ENCODE measurements at regions not wholly inside any gene's neighbourhood (a gene's known extent, or its start where the extent isn't known, plus 50 kb on each side); places are given as distances from the start of the nearest gene placed in this dataset.

DNA sequence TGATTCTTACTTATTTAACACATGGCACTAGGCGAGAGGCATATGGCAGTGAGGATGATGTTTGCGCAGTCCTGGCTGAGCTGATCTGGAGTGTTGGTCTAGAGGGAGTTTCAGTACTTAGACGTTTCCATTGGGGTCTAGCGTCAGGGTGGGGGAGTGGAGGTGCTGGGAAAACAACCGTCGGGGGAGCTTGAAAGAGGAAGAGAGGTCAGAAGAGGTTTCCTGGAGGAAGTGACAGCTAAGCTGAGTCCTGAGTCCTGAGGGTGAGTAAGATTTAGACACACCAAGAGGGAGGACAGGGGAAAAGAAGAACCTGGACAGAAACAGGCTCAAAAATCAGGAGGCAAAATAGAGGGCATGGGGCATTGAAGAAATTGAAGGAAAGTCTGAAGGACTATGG, 81.4 kb downstream of the ALOX5AP start:
- no peaks in the 10 kb centered on the region for H3K36me3 ChIP-seq (ENCODE audit: control insufficient read depth, insufficient read depth, low read length, severe bottlenecking)
- DNase-seq (ENCODE audit: low read depth), result no peak

DNA sequence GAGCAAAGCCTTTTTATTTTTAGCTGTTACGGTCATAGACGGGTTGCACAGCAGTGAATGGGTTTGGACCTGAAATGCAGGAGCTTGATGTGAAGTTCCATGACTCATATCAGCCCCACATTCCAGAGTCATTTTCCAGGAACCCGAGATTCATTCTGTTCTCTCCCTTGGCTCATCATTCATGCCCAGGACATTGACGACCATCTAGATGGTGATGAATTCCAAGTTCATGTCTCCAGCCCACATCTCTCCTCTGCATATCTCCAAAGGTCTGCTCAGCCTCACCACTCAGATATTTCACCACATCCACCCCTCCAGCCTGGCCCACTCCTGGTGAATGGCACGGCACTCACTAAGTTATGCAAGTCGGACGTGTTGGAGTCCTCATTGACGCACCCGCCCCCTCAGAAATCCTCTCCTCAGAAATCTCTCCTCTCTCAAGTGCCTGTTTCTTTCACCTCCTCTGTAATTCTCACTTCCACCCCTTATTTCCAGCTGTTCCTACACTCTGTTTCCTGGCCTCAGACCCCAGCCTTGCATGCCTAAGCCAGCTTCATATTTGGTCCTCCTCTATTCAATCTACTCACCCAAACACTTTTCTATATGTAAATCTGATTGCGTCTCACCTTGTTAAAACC, 83.1 kb downstream of the ALOX5AP start:
- Histone ChIP-seq H3K27me3 (replicated peaks; ENCODE audit: control insufficient read depth, insufficient read depth, low read length) (no peaks in the 10 kb centered on the region), H3K9ac (ENCODE audit: low read length) (peak overlapping the region; percentile 7), H3K4me1 (ENCODE audit: control insufficient read depth, insufficient read depth, low read length) (peaks cover 24% of the 10 kb centered on the region), H3K36me3 (ENCODE audit: control insufficient read depth, insufficient read depth, low read length, severe bottlenecking) (no peaks in the 10 kb centered on the region), H3K4me3 (ENCODE audit: low read length) (no peak overlapping the region), H3K9me3 (ENCODE audit: control insufficient read depth, low read length) (no peaks in the 10 kb centered on the region)
- DNase-seq (ENCODE audit: low read depth), result no peak

More for the DNA sequence above, 81.4 kb downstream of the ALOX5AP start:
- Histone ChIP-seq H3K9ac (ENCODE audit: low read length) (no peak overlapping the region), H3K27me3 (replicated peaks; ENCODE audit: control insufficient read depth, insufficient read depth, low read length) (no peaks in the 10 kb centered on the region), H3K4me1 (ENCODE audit: control insufficient read depth, insufficient read depth, low read length) (peaks cover 20% of the 10 kb centered on the region), H3K4me3 (ENCODE audit: low read length) (no peak overlapping the region), H3K9me3 (ENCODE audit: control insufficient read depth, low read length) (no peaks in the 10 kb centered on the region)

DNA sequence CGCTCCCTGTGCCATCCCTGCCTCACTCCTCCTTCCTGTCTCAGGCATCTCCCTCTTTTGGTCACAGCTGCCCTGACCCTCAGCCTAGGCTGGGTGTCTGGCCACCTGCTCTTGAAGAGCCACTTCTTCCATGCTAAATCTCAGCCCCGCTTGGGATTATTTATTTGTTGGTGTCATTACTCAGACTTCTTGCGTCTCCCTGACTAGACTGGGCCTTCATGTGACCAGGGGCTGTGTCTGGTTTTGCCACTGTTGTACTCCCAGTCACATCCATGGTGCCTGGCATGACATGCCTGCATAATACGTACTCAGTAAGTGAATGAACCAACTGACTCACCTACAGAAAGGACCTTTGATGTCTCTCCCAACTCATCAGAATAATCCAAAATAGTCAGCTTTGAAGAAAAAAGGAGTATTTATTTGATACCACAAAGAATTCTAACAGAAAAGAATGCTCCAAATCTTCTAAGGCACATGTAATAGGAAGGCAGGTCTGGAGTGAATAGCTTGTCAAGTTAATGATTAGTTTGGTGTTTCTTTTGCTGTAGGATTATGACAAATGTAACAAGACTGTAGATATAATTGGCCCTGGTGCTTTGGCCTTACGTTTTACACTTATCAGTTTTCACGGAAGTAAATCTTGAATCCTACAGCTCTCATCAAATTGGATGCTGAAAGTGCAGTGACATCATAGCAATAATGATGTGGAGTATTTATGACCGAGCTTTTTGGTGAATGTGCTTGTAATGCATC, 84.0 kb downstream of the ALOX5AP start:
- no peaks in the 10 kb centered on the region for H3K27me3 ChIP-seq (replicated peaks; ENCODE audit: control insufficient read depth, insufficient read depth, low read length)
- peak overlapping the region; percentile 7 for H3K9ac ChIP-seq (ENCODE audit: low read length)
- H3K9me3 ChIP-seq (ENCODE audit: control insufficient read depth, low read length), result no peaks in the 10 kb centered on the region
- DNase-seq (ENCODE audit: low read depth), result no peak
- no peaks in the 10 kb centered on the region for H3K36me3 ChIP-seq (ENCODE audit: control insufficient read depth, insufficient read depth, low read length, severe bottlenecking)
- H3K4me3 ChIP-seq (ENCODE audit: low read length), result no peak overlapping the region
- peaks cover 24% of the 10 kb centered on the region for H3K4me1 ChIP-seq (ENCODE audit: control insufficient read depth, insufficient read depth, low read length)

DNA sequence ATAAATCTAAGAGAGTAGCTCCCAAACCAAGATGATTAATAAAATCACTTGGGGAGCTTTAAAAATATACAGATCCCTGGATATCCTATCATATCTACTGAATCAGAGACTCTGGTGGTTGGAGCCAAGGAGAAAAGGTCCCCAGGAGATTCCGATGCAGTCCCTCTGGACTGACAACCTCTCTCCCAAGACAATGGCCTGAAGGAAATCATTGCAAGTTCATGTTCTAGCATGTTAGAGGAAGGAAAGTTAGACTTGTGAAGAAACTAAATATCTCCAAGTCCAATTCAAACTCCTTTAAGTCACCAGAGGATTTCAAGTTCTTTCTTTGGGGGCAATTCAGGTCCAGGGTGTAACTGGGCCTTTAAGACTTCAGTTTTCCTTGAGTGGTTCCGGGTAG, 84.7 kb upstream of the MEDAG start:
- Histone ChIP-seq H3K4me1 (ENCODE audit: control insufficient read depth, insufficient read depth, low read length) (peaks cover 24% of the 10 kb centered on the region), H3K27me3 (replicated peaks; ENCODE audit: control insufficient read depth, insufficient read depth, low read length) (no peaks in the 10 kb centered on the region), H3K4me3 (ENCODE audit: low read length) (no peak overlapping the region), H3K9ac (ENCODE audit: low read length) (no peak overlapping the region), H3K36me3 (ENCODE audit: control insufficient read depth, insufficient read depth, low read length, severe bottlenecking) (no peaks in the 10 kb centered on the region), H3K9me3 (ENCODE audit: control insufficient read depth, low read length) (no peaks in the 10 kb centered on the region)
- no peak for DNase-seq (ENCODE audit: low read depth)

DNA sequence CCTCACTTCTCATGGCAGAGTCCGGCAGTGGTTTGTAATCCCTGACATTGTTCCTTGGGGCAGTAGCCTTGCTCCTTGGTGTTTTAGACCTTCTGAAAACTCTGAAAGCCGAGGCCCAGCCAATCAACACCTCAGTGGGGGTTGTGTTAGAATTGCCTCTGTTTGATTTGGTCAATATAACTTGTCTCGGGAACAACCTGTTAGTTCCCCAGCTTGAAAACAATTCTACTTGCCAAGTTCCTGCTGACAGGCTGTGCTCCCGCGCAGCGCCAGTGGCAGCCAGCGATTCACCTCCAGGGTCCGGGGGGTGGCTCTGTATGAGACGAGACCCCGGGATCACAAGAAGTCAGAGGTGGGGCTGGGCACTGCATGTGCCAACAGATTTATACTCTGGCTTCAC, 81.4 kb upstream of the MEDAG start:
- Histone ChIP-seq H3K4me3 (ENCODE audit: low read length) (no peak overlapping the region), H3K9me3 (ENCODE audit: control insufficient read depth, low read length) (no peaks in the 10 kb centered on the region), H3K36me3 (ENCODE audit: control insufficient read depth, insufficient read depth, low read length, severe bottlenecking) (no peaks in the 10 kb centered on the region), H3K4me1 (ENCODE audit: control insufficient read depth, insufficient read depth, low read length) (peaks cover 10% of the 10 kb centered on the region), H3K9ac (ENCODE audit: low read length) (no peak overlapping the region), H3K27me3 (replicated peaks; ENCODE audit: control insufficient read depth, insufficient read depth, low read length) (no peaks in the 10 kb centered on the region)
- no peak for DNase-seq (ENCODE audit: low read depth)

DNA sequence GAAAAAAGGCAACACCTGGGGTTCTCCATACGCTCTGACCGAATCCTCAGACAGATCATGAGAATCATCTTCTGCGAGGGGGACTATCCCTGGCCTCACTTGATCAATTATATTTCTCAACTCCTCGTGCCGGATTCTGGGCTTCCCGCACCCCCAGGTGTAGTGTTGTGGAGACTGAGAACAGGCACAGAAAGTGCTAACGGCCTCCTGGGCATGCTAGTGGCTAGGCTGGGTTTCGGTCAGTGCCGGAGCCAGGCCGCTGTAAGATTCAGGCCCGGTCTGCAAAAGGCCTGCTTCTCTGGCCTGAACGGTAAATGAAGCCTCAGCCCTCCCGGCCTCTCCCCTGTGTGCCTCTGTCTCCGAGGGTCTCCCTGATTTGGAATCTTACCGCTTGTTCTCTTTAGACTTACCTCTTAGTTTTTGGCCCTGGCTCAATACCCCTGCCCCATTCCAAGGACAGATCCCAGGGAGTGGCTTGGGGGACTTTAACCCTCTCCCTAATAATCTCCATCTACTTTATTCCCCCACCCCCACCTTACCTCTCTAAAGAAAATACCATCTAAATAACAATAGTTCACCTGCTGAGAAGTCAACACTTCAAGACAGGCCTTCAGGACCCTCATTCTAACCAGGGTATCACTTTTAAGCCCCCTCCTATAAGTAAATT, 79.0 kb upstream of the MEDAG start:
- H3K4me1 ChIP-seq (ENCODE audit: control insufficient read depth, insufficient read depth, low read length), result peaks cover 11% of the 10 kb centered on the region
- no peak for DNase-seq (ENCODE audit: low read depth)
- H3K9me3 ChIP-seq (ENCODE audit: control insufficient read depth, low read length), result no peaks in the 10 kb centered on the region
- H3K9ac ChIP-seq (ENCODE audit: low read length), result no peak overlapping the region
- H3K27me3 ChIP-seq (replicated peaks; ENCODE audit: control insufficient read depth, insufficient read depth, low read length), result no peaks in the 10 kb centered on the region
- H3K36me3 ChIP-seq (ENCODE audit: control insufficient read depth, insufficient read depth, low read length, severe bottlenecking), result no peaks in the 10 kb centered on the region
- H3K4me3 ChIP-seq (ENCODE audit: low read length), result no peak overlapping the region

DNA sequence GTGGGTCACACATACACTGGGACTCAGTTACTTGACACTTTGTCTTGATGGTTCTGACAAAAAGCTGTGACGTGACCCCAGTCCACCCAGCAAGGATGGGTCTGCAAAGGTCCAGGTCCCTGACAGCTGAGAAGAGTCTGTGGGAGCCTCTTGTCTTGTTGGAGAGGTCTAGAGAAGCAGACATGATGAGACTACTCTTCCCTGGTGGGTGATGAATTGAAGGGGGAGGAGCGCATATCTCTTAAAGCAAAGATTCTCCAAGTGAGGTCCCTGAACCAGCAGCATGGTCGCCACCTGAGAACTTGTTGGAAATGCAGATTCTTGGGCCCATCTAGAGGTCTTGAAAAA, 78.5 kb upstream of the MEDAG start:
- no peak for DNase-seq (ENCODE audit: low read depth)
- no peak overlapping the region for H3K9ac ChIP-seq (ENCODE audit: low read length)
- H3K9me3 ChIP-seq (ENCODE audit: control insufficient read depth, low read length), result no peaks in the 10 kb centered on the region
- no peaks in the 10 kb centered on the region for H3K27me3 ChIP-seq (replicated peaks; ENCODE audit: control insufficient read depth, insufficient read depth, low read length)
- H3K4me3 ChIP-seq (ENCODE audit: low read length), result no peak overlapping the region
- no peaks in the 10 kb centered on the region for H3K36me3 ChIP-seq (ENCODE audit: control insufficient read depth, insufficient read depth, low read length, severe bottlenecking)
- H3K4me1 ChIP-seq (ENCODE audit: control insufficient read depth, insufficient read depth, low read length), result peaks cover 11% of the 10 kb centered on the region

DNA sequence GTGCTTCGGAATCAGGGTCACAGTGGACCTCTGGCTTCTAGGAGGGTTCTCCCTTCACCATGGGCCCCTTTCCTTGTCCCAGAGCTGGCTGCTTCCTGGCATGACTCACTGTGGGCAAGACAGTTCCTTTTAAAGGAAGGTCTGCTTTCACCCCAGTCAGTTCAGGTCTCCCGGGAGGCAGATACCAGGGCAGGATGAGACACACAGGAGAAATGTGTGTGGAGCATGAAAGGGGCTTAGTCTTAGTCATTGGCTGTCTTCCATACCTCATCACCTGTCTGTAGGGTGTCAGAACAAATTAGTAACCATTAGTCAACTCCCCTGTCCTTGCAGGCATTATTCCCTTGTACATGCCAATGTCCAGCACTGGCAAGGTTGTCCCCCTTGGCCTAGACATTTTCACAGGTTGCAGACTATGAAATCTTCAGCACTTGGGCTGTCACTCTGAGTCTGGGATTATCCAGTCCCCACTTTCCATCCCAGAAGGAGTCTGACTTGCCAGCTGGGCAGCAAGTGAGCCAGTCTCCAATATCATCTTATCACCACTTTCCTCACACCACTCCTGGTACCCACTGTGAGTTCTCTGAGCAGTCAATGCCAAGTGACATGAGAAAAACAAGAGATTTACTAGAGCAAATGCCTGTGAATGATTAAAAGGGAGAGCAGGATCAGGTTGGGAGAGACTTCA, 76.8 kb upstream of the MEDAG start:
- Histone ChIP-seq H3K9ac (ENCODE audit: low read length) (no peak overlapping the region), H3K9me3 (ENCODE audit: control insufficient read depth, low read length) (no peaks in the 10 kb centered on the region), H3K36me3 (ENCODE audit: control insufficient read depth, insufficient read depth, low read length, severe bottlenecking) (no peaks in the 10 kb centered on the region), H3K27me3 (replicated peaks; ENCODE audit: control insufficient read depth, insufficient read depth, low read length) (no peaks in the 10 kb centered on the region), H3K4me3 (ENCODE audit: low read length) (no peak overlapping the region), H3K4me1 (ENCODE audit: control insufficient read depth, insufficient read depth, low read length) (peaks cover 7% of the 10 kb centered on the region)
- DNase-seq (ENCODE audit: low read depth), result peak; percentile 36

DNA sequence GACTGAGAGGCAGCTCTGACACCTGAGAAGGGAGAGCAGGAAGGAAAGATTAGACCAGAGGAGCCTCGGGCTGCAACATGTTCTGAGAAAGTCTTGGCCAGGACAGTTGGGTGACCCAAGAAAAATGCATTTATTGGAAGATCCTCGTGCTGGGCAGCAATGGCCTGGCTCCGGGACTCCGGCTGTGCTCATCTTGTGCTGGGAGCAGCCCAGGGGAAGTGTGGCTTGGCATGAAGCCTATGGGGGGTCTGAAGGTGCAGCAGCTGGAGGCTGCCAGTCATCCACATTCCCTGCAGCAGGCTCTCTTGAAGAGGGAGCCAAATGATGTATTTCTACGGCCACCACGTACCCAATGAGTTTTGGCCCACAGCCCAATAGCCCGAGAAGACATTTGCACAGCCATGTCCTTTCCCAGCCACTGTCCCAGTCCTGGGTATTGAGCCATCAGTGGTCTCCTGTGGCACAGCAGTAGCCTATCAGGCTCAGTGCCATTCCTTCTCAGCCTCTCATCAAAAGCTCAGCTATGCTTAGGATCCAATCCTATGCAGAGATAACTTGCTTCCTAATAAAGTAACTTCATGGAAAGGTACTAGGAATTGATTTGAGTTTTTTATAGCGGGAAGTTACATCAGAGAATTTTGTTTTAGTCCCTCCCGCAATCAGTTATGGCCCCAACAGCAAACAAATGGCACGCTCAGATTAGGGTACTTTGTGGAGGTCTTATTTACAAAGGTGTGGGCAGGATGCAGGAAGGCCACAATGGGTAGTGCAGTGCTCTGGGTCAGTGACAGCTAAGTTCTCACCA, 76.0 kb upstream of the MEDAG start:
- H3K36me3 ChIP-seq (ENCODE audit: control insufficient read depth, insufficient read depth, low read length, severe bottlenecking), result no peaks in the 10 kb centered on the region
- no peak overlapping the region for H3K4me3 ChIP-seq (ENCODE audit: low read length)
- H3K9ac ChIP-seq (ENCODE audit: low read length), result no peak overlapping the region
- no peaks in the 10 kb centered on the region for H3K9me3 ChIP-seq (ENCODE audit: control insufficient read depth, low read length)
- H3K4me1 ChIP-seq (ENCODE audit: control insufficient read depth, insufficient read depth, low read length), result peaks cover 7% of the 10 kb centered on the region
- DNase-seq (ENCODE audit: low read depth), result no peak
- no peaks in the 10 kb centered on the region for H3K27me3 ChIP-seq (replicated peaks; ENCODE audit: control insufficient read depth, insufficient read depth, low read length)

DNA sequence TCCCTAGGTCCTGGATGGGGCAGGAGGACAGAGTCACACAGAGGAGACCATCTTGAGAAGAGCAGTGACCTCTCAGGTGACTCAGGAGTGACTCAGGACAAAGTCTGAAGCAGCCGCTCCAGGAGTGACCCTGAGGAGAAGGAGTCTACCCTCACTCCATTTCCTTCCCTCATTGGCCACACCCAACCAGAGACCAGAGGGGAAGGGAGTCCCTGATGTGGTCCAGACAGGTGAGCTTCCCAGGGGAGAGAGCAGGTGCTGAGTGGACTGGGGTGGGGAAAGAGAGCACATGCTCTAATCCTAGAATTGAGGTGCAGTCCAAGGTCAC, 75.5 kb upstream of the MEDAG start:
- H3K4me1 ChIP-seq (ENCODE audit: control insufficient read depth, insufficient read depth, low read length), result peaks cover 7% of the 10 kb centered on the region
- no peak for DNase-seq (ENCODE audit: low read depth)
- no peak overlapping the region for H3K4me3 ChIP-seq (ENCODE audit: low read length)
- H3K9ac ChIP-seq (ENCODE audit: low read length), result no peak overlapping the region
- no peaks in the 10 kb centered on the region for H3K27me3 ChIP-seq (replicated peaks; ENCODE audit: control insufficient read depth, insufficient read depth, low read length)
- H3K9me3 ChIP-seq (ENCODE audit: control insufficient read depth, low read length), result no peaks in the 10 kb centered on the region
- no peaks in the 10 kb centered on the region for H3K36me3 ChIP-seq (ENCODE audit: control insufficient read depth, insufficient read depth, low read length, severe bottlenecking)

DNA sequence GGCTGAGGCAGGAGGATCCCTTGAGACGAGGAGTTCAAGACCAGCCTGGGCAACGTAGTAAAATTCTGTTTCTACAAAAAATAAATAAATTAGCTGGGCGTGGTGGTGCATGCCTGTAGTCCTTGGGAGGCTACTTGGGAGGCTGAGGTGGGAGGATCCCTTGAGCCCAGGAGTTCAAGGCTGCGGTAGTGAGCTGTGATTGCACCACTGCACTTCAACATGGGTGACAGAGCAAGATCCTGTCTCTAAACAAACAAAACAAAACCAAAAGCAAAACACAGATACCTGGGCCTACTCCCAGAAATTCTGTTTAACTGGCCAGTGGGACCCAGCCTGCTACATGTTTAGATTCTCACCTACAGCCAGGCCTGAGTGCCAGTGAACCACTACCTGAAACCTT, 74.6 kb upstream of the MEDAG start:
- Histone ChIP-seq H3K4me1 (ENCODE audit: control insufficient read depth, insufficient read depth, low read length) (peaks cover 7% of the 10 kb centered on the region), H3K9me3 (ENCODE audit: control insufficient read depth, low read length) (no peaks in the 10 kb centered on the region), H3K9ac (ENCODE audit: low read length) (no peak overlapping the region), H3K36me3 (ENCODE audit: control insufficient read depth, insufficient read depth, low read length, severe bottlenecking) (no peaks in the 10 kb centered on the region), H3K4me3 (ENCODE audit: low read length) (no peak overlapping the region), H3K27me3 (replicated peaks; ENCODE audit: control insufficient read depth, insufficient read depth, low read length) (peaks cover 8% of the 10 kb centered on the region)
- no peak for DNase-seq (ENCODE audit: low read depth)
